ENCODE measurements at regions not wholly inside any gene's neighbourhood (a gene's known extent, or its start where the extent isn't known, plus 50 kb on each side); places are given as distances from the start of the nearest gene placed in this dataset.

GRCh38 chr20:51198876-51199523 lies 176.1 kb upstream of the KCNG1 start:
- Histone ChIP-seq H3K36me3 (replicated peaks in 1 of 2) (no peaks in the 10 kb centered on the region), H3K9me3 (replicated peaks in 1 of 3) (no peaks in the 10 kb centered on the region), H3K4me3 (no peak overlapping the region), H3K4me1 (replicated peaks in 1 of 2) (no peaks in the 10 kb centered on the region), H3K27me3 (no peaks in the 10 kb centered on the region), H3K27ac (no peak overlapping the region)
- peak in 1 of 7 donors; percentile 14 for DNase-seq
- TF ChIP-seq, protein P1, sequence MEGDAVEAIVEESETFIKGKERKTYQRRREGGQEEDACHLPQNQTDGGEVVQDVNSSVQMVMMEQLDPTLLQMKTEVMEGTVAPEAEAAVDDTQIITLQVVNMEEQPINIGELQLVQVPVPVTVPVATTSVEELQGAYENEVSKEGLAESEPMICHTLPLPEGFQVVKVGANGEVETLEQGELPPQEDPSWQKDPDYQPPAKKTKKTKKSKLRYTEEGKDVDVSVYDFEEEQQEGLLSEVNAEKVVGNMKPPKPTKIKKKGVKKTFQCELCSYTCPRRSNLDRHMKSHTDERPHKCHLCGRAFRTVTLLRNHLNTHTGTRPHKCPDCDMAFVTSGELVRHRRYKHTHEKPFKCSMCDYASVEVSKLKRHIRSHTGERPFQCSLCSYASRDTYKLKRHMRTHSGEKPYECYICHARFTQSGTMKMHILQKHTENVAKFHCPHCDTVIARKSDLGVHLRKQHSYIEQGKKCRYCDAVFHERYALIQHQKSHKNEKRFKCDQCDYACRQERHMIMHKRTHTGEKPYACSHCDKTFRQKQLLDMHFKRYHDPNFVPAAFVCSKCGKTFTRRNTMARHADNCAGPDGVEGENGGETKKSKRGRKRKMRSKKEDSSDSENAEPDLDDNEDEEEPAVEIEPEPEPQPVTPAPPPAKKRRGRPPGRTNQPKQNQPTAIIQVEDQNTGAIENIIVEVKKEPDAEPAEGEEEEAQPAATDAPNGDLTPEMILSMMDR (IDR thresholded peaks at IDR 0.05): no peak
- TF ChIP-seq POLR2A (IDR thresholded peaks at IDR 0.05): no peak
- intact Hi-C loops (cut with DNase I): no loop called here
- 45 to 70% (median 53%) methylated on average over 6 of the region's 6 CpGs for WGBS, 4 donors

GRCh38 chr20:51198238-51198637 lies 175.3 kb upstream of the KCNG1 start:
- Histone ChIP-seq H3K9me3 (replicated peaks in 1 of 3) (no peaks in the 10 kb centered on the region), H3K4me3 (no peak overlapping the region), H3K4me1 (replicated peaks in 1 of 2) (no peaks in the 10 kb centered on the region), H3K27me3 (no peaks in the 10 kb centered on the region), H3K36me3 (replicated peaks in 1 of 2) (no peaks in the 10 kb centered on the region), H3K27ac (no peak overlapping the region)
- TF ChIP-seq, protein P1 (IDR thresholded peaks at IDR 0.05): no peak
- no peak for TF ChIP-seq POLR2A (IDR thresholded peaks at IDR 0.05)
- intact Hi-C loops (cut with DNase I): no loop called here
- no peak for DNase-seq
- WGBS, 4 donors: 88 to 90% (median 89%) methylated on average over 5 of the region's 5 CpGs

GRCh38 chr20:51196991-51197651 lies 174.2 kb upstream of the KCNG1 start:
- no peak for TF ChIP-seq POLR2A (IDR thresholded peaks at IDR 0.05)
- TF ChIP-seq, protein P1 (IDR thresholded peaks at IDR 0.05): no peak
- 77 to 84% (median 82%) methylated on average over 11 of the region's 11 CpGs for WGBS, 4 donors
- no peaks in the 10 kb centered on the region for H3K27me3 ChIP-seq
- H3K4me1 ChIP-seq (replicated peaks in 1 of 2): no peaks in the 10 kb centered on the region
- DNase-seq: no peak
- no peaks in the 10 kb centered on the region for H3K36me3 ChIP-seq (replicated peaks in 1 of 2)
- no peak overlapping the region for H3K27ac ChIP-seq
- no peak overlapping the region for H3K4me3 ChIP-seq
- H3K9me3 ChIP-seq (replicated peaks in 1 of 3): no peaks in the 10 kb centered on the region
- intact Hi-C loops (cut with DNase I): no loop called here

DNA sequence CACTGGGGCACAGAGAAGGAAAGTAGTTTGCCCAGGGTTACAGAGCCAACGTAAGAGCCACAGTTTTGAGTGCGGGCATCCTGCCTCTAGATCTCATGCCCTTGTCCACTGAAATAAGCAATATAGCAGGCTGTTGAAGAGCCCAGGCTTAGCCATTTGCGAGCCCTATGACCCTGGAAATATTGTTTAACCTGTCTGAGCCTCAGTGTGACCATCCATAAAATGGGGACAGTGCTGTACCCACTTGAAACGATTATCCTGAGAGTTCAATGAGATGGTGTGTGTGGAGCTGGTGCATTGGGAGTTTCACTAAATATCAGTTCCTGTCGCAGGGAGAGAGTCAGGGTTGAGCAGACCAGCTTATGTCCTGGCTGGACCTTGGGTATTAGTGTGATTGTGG lies 173.1 kb upstream of the KCNG1 start:
- H3K27ac ChIP-seq: no peak overlapping the region
- intact Hi-C loops (cut with DNase I): no loop called here
- WGBS, 4 donors: 75 to 83% (median 81%) methylated on average over 5 of the region's 5 CpGs
- no peaks in the 10 kb centered on the region for H3K4me1 ChIP-seq (replicated peaks in 1 of 2)
- no peak for TF ChIP-seq POLR2A (IDR thresholded peaks at IDR 0.05)
- TF ChIP-seq, protein P1 (IDR thresholded peaks at IDR 0.05): no peak
- no peaks in the 10 kb centered on the region for H3K36me3 ChIP-seq (replicated peaks in 1 of 2)
- no peak overlapping the region for H3K4me3 ChIP-seq
- H3K9me3 ChIP-seq (replicated peaks in 1 of 3): no peaks in the 10 kb centered on the region
- H3K27me3 ChIP-seq: no peaks in the 10 kb centered on the region
- no peak for DNase-seq

Measured in adrenal gland (tissue), 9 donors.